Epithelial cell of proximal tubule (primary cell): ENCODE measurements at regions not wholly inside any gene's neighbourhood (a gene's known extent, or its start where the extent isn't known, plus 50 kb on each side); places are given as distances from the start of the nearest gene placed in this dataset.

ENCODE experiments used
- DNase-seq: peaks from one replicate; pipeline ENCODE4 v3.0.0-alpha.2; 2011; ENCODE audit warnings: low read depth
- H3K4me3 ChIP-seq: 2 replicates; pipeline ENCODE4 v1.5.1; 2011; ENCODE audit warnings: low read depth, mild to moderate bottlenecking, low read length
- TF ChIP-seq, protein P1 (sequence below): conservative IDR thresholded peaks from 2 replicates; pipeline ENCODE4 v1.5.1; 2012; ENCODE audit warnings: low read depth, mild to moderate bottlenecking, low read length

DNA sequence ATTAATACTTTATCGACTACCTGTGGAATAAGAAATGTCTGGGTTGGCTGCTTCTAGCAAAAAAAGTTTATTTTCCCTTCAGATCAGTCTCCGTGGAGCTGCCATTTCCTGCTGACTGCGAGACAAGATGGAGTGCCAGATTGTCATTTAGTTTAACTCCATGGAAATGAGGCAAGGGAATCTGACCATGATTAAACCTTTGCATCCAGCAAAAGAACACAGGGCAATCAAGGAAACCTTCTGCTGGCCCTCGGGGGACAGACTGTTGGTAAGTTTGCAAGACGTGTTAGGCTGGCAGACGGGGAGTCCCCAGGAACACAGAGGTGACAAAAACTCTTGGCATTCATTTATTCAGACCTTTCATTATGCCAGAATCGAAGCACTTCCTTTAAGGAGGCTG lies 52.2 kb upstream of the SPACA1 start:
- H3K4me3 ChIP-seq: no peak overlapping the region
- DNase-seq: no peak
- TF ChIP-seq, protein P1, sequence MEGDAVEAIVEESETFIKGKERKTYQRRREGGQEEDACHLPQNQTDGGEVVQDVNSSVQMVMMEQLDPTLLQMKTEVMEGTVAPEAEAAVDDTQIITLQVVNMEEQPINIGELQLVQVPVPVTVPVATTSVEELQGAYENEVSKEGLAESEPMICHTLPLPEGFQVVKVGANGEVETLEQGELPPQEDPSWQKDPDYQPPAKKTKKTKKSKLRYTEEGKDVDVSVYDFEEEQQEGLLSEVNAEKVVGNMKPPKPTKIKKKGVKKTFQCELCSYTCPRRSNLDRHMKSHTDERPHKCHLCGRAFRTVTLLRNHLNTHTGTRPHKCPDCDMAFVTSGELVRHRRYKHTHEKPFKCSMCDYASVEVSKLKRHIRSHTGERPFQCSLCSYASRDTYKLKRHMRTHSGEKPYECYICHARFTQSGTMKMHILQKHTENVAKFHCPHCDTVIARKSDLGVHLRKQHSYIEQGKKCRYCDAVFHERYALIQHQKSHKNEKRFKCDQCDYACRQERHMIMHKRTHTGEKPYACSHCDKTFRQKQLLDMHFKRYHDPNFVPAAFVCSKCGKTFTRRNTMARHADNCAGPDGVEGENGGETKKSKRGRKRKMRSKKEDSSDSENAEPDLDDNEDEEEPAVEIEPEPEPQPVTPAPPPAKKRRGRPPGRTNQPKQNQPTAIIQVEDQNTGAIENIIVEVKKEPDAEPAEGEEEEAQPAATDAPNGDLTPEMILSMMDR: no peak

DNA sequence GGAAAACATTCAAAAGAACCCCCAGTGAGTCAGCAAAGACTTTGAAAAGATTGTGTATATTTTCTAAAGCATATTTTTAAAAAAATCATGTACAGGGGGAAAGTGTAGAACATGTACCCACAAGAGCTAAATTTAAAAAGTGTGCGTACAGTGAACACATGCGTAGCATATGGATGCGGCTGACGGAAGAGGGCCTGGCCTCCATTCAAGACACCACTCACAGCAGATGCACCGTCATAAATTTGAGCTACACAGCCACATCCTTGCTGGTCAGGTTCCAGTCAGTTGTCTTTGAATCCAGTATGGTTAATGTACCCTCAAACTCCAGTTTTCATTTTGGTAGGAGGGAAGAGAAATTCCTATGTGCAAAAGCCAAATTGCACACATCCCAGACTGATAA lies 54.3 kb upstream of the SPACA1 start:
- TF ChIP-seq, protein P1: no peak
- H3K4me3 ChIP-seq: no peak overlapping the region
- DNase-seq: no peak

DNA sequence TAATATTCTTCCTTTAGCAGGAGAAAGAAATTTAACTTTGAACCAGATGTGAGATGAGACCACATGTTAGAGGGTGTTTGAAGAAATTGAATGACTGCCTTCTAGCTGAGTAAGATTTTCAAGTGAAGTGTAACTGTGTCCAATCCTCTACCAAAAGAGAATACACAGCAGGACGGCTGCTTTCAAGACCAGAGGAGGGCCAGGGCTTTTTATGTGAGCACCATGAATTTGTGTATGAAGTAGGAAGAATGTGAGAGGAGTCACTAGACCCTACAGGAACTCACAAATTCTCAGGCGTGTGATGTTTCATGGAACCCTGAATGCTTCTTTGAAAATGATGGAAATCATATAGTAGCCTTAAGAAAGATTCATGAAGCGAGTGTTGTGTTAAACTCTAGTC lies 56.8 kb upstream of the SPACA1 start:
- no peak for DNase-seq
- no peak overlapping the region for H3K4me3 ChIP-seq
- TF ChIP-seq, protein P1: no peak

DNA sequence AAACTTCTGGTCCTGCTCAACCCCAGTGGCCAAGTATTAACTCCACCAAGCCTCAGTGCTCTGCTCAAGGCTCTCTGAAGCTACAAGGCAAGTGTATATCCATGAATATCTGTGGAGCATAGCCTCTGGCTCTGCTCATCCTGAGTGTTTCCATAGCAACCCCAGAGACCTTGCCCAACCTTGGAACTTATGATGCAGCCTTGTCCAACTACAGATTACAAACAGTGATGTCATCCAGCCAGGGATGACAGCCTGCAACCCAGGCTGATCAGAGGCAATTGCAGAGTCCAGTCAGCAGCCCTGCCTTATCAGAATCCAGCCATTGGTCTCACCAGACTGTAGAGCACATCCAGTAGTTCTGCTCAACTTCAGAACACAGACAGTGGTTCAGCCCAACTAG lies 65.5 kb upstream of the SPACA1 start:
- H3K4me3 ChIP-seq: no peak overlapping the region
- no peak for DNase-seq
- TF ChIP-seq, protein P1: no peak

DNA sequence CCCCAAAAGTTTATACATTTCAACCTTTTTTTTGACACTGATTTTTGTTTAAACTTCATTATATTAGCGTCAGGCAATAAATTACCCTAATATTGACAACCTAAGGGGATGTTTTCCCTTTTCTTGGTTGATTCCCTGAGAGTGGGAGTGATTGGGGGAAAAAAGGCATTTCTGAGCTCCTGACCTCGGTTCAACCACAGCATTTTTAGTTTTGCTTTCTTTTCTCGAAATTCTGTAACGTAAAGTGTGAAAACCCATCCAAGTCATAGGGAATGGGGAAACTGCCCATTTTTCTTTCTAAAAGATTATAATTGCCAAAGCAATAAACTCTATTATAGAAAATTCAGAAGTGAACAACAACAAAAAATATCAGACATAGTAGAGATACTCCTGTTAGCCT lies 67.9 kb upstream of the SPACA1 start:
- DNase-seq: no peak

DNA sequence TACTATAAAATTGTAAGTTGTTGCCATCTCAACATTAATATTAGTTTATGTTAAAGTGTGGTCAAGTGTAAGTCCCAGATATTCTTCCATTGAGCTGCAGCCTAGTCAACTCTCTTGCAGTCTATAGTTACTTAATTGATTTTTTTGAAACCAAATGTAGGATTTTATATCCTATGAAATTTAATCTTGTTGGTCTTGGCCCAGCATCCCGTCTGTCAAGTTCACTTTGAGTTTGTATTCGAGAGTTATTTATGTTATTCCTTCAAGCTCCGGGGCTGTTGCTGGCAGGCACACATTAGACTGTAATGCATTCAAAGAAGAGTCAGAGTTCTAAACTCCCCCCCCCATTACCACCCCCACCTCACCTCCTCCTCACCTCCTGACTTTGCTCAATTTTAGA lies 71.0 kb upstream of the SPACA1 start:
- no peak overlapping the region for H3K4me3 ChIP-seq
- TF ChIP-seq, protein P1: no peak
- no peak for DNase-seq

More for the DNA sequence above, 67.9 kb upstream of the SPACA1 start:
- no peak overlapping the region for H3K4me3 ChIP-seq
- TF ChIP-seq, protein P1: no peak

DNA sequence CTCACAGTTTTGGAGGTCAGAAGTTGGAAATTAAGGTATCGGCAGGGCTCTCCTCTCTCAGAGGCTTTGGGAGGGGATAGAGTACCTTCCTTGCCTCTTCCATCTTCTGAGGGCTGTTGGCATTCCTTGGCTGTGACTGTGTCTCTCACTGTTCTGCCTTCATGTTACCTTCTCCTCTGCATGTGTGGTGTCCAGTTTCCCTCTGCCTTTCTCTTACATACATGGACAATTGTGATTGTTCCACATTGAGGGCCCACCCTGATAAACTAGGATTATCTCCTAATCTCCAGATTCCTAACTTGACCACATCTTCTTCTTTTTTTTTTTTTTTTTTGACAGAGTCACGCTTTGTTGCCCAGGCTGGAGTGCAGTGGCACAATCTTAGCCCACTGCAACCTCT lies 72.1 kb upstream of the SPACA1 start:
- no peak overlapping the region for H3K4me3 ChIP-seq
- no peak for DNase-seq
- TF ChIP-seq, protein P1: no peak
